Adrenal gland (tissue), 9 donors: ENCODE measurements at regions not wholly inside any gene's neighbourhood (a gene's known extent, or its start where the extent isn't known, plus 50 kb on each side); places are given as distances from the start of the nearest gene placed in this dataset.

ENCODE experiments used
- DNase-seq, 7 donors: peaks; one replicate each; pipeline ENCODE4 v3.0.0-alpha.2; 2019 to 2020
- H3K27ac ChIP-seq, 5 donors: fragments of 200-600 bp; sonication (generic) in 4 of 5; 1 replicate in 3 of 5; 2 replicates in 2 of 5; pipeline versions ENCODE4 v1.5.1 to v1.8.0; 2016 to 2020; ENCODE audit warnings: mild to moderate bottlenecking in 1 of 5
- H3K27me3 ChIP-seq: fragments of 200-600 bp; 2 replicates; pipeline ENCODE4 v1.8.0; 2021
- H3K36me3 ChIP-seq, 2 donors: fragments of 200-600 bp; replicated peaks in 1 of 2; 1 replicate in 1 of 2; 2 replicates in 1 of 2; pipeline versions ENCODE4 v1.5.1 to v1.8.0; 2018 to 2022
- H3K4me1 ChIP-seq, 2 donors: fragments of 200-600 bp; replicated peaks in 1 of 2; 1 replicate in 1 of 2; 2 replicates in 1 of 2; pipeline versions ENCODE4 v1.5.1 to v1.8.0; 2018 to 2021
- H3K4me3 ChIP-seq, 4 donors: fragments of 200-600 bp; sonication (generic) in 3 of 4; one replicate each; pipeline ENCODE4 v1.5.1; 2016 to 2018
- H3K9me3 ChIP-seq, 3 donors: fragments of 200-600 bp; sonication (generic) in 1 of 3; replicated peaks in 1 of 3; 1 replicate in 2 of 3; 2 replicates in 1 of 3; pipeline versions ENCODE4 v1.5.1 to v1.8.0; 2016 to 2021
- CTCF ChIP-seq, 6 experiments: fragments of 450-650 bp in 4 of 6; fragments of 200-600 bp in 2 of 6; sonication (generic) in 1 of 6; IDR thresholded peaks; 1 replicate in 5 of 6; 2 replicates in 1 of 6; pipeline versions ENCODE4 v1.5.1 to v1.8.0; 2016 to 2021; ENCODE audit warnings: antibody characterized with exemption in 6 of 6, mild to moderate bottlenecking in 2 of 6, moderate library complexity in 1 of 6
- POLR2A ChIP-seq, 2 donors: fragments of 450-650 bp; IDR thresholded peaks; one replicate each; pipeline ENCODE4 v1.6.1; 2017; ENCODE audit warnings: antibody characterized with exemption in 2 of 2, mild to moderate bottlenecking in 2 of 2, moderate library complexity in 1 of 2
- WGBS, 4 donors: extraction: QIAGEN DNeasy Blood & Tissue Kit in 2 of 4; methylation state at CpG; one replicate each; pipeline versions ENCODE4 v1.1.5 to v1.1.7; 2013 to 2017; 5-methylcytosine and 5-hydroxymethylcytosine counted together
- intact Hi-C, 2 donors: fragments of 100-400 bp; cut with DNase I; formaldehyde crosslinking; loops; one replicate each; pipeline versions ENCODE4 v1.14.1 to v1.15.0; 2022 to 2023
- donor health status: healthy with polysubstance abuse.
- donor health status: Bipolar disorder and iron deficiency.
- donor health status: DM: yes; HTN: yes; CAD: no.
- donor health status: DM: no; HTN: no; CAD: no.
- donor health status: DM: no; HTN: no; CAD: no.

- no peak for TF ChIP-seq CTCF (IDR thresholded peaks at IDR 0.05)
- no peak overlapping the region for H3K4me3 ChIP-seq
- DNase-seq: no peak
- no peak overlapping the region for H3K27ac ChIP-seq
- H3K36me3 ChIP-seq: no peaks in the 10 kb centered on the region
- no peaks in the 10 kb centered on the region for H3K4me1 ChIP-seq
- H3K27me3 ChIP-seq: no peaks in the 10 kb centered on the region
- intact Hi-C loops: no loop called here
- no peaks in the 10 kb centered on the region for H3K9me3 ChIP-seq
Measured at GRCh38 chr2:76039505-76039904, 328.8 kb upstream of the GCFC2 start.

- H3K27ac ChIP-seq: no peak overlapping the region
- TF ChIP-seq CTCF (IDR thresholded peaks at IDR 0.05) (no peak), POLR2A (IDR thresholded peaks at IDR 0.05) (no peak)
- no peaks in the 10 kb centered on the region for H3K36me3 ChIP-seq
- intact Hi-C loops: no loop called here
- H3K4me3 ChIP-seq: no peak overlapping the region
- WGBS, 4 donors: 86 to 100% (median 94%) methylated on average over 1 of the region's 1 CpG
- DNase-seq: no peak
- H3K27me3 ChIP-seq: no peaks in the 10 kb centered on the region
- H3K4me1 ChIP-seq: no peaks in the 10 kb centered on the region
- peaks cover 0 to 4% (median 0%) of the 10 kb centered on the region in 3 donors for H3K9me3 ChIP-seq
Measured at GRCh38 chr2:76027761-76028160, 317.0 kb upstream of the GCFC2 start.

- TF ChIP-seq POLR2A (IDR thresholded peaks at IDR 0.05): no peak
- TF ChIP-seq CTCF (IDR thresholded peaks at IDR 0.05): no peak
- intact Hi-C loops: no loop called here
- no peak for DNase-seq
- no peaks in the 10 kb centered on the region for H3K9me3 ChIP-seq
- no peaks in the 10 kb centered on the region for H3K27me3 ChIP-seq
- WGBS, 4 donors: 35 to 54% (median 43%) methylated on average over 2 of the region's 2 CpGs
- H3K27ac ChIP-seq: no peak overlapping the region
- H3K4me1 ChIP-seq: no peaks in the 10 kb centered on the region
- no peaks in the 10 kb centered on the region for H3K36me3 ChIP-seq
- H3K4me3 ChIP-seq: no peak overlapping the region
Measured at GRCh38 chr2:76019128-76019527, 308.4 kb upstream of the GCFC2 start.

GRCh38 chr2:76009484-76009883 lies 298.8 kb upstream of the GCFC2 start:
- H3K4me1 ChIP-seq: no peaks in the 10 kb centered on the region
- WGBS, 4 donors: 49 to 66% (median 59%) methylated on average over 2 of the region's 2 CpGs
- H3K27ac ChIP-seq: no peak overlapping the region
- H3K9me3 ChIP-seq: no peaks in the 10 kb centered on the region
- no peak for DNase-seq
- intact Hi-C loops: no loop called here
- TF ChIP-seq POLR2A (IDR thresholded peaks at IDR 0.05) (no peak), CTCF (IDR thresholded peaks at IDR 0.05) (no peak)
- no peaks in the 10 kb centered on the region for H3K27me3 ChIP-seq
- H3K36me3 ChIP-seq: no peaks in the 10 kb centered on the region
- no peak overlapping the region for H3K4me3 ChIP-seq
